ENCODE measurements at regions not wholly inside any gene's neighbourhood (a gene's known extent, or its start where the extent isn't known, plus 50 kb on each side); places are given as distances from the start of the nearest gene placed in this dataset.

- Mint-ChIP-seq H3K36me3 (ENCODE audit: low read depth) (no peaks in the 10 kb centered on the region), H3K4me1 (ENCODE audit: low read depth) (no peaks in the 10 kb centered on the region), H3K9me3 (peaks cover 14% of the 10 kb centered on the region), H3K27me3 (no peaks in the 10 kb centered on the region), H3K27ac (no peak overlapping the region), H3K4me3 (no peak overlapping the region)
- intact Hi-C loops (cut with micrococcal nuclease) = no loop called here
Measured at GRCh38 chr18:41266204-41266603, 688.8 kb upstream of the PIK3C3 start.

DNA sequence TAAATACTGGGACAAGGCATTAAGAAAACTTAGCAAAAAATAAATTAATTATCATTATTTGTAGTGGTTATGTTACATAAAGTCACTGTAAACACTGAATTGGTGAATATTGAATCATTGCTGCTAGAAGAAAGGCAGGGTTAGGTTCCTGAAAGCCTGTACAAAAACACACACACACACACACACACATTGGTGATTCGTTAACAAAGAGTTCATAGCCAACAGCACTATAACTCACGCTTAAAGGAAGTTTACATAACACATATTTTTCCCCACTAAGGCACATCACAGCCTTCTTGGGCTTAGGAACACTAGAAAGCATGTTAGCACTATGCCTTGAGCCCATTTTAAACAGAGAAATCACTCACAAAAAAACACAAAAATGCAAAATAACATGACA lies 690.0 kb upstream of the PIK3C3 start:
- intact Hi-C loops (cut with micrococcal nuclease) = no loop called here
- Mint-ChIP-seq H3K4me1 (ENCODE audit: low read depth) (no peaks in the 10 kb centered on the region), H3K9me3 (peaks cover 17% of the 10 kb centered on the region), H3K27me3 (no peaks in the 10 kb centered on the region), H3K36me3 (ENCODE audit: low read depth) (no peaks in the 10 kb centered on the region), H3K4me3 (no peak overlapping the region), H3K27ac (no peak overlapping the region)

- H3K36me3 Mint-ChIP-seq (ENCODE audit: low read depth) = no peaks in the 10 kb centered on the region
- no peak overlapping the region for H3K27ac Mint-ChIP-seq
- intact Hi-C loops (cut with micrococcal nuclease) = no loop called here
- no peaks in the 10 kb centered on the region for H3K4me1 Mint-ChIP-seq (ENCODE audit: low read depth)
- H3K4me3 Mint-ChIP-seq = no peak overlapping the region
- peaks cover 27% of the 10 kb centered on the region for H3K9me3 Mint-ChIP-seq
- H3K27me3 Mint-ChIP-seq = no peaks in the 10 kb centered on the region
Measured at GRCh38 chr18:41263956-41264355, 691.1 kb upstream of the PIK3C3 start.

- no peak overlapping the region for H3K27ac Mint-ChIP-seq
- intact Hi-C loops (cut with micrococcal nuclease) = no loop called here
- no peak overlapping the region for H3K4me3 Mint-ChIP-seq
- no peaks in the 10 kb centered on the region for H3K27me3 Mint-ChIP-seq
- H3K9me3 Mint-ChIP-seq = peaks cover 27% of the 10 kb centered on the region
- H3K4me1 Mint-ChIP-seq (ENCODE audit: low read depth) = no peaks in the 10 kb centered on the region
- H3K36me3 Mint-ChIP-seq (ENCODE audit: low read depth) = no peaks in the 10 kb centered on the region
Measured at GRCh38 chr18:41262688-41263087, 692.3 kb upstream of the PIK3C3 start.

DNA sequence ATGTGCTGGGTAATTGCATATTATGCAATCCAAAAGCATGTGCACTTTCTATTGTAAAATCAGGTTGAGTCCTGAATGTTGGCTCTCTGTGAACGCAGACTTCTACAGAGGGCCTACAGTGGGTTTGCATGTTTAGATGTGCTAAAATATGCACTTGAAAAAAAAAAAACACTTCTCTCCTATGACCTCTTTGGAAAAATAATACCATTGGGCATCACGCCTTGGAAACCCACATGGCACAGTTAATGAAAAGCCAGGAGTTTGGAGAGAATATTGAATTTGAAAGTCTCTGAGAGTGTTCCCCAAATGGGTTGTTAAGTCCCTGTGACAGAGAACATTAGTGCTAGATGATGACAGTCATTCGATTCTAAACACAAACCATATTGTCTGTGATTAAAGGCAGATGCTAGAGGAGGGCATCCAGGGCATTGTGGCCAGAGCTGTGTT lies 710.4 kb upstream of the PIK3C3 start:
- no peaks in the 10 kb centered on the region for H3K27me3 Mint-ChIP-seq
- no peaks in the 10 kb centered on the region for H3K4me1 Mint-ChIP-seq (ENCODE audit: low read depth)
- intact Hi-C loops (cut with micrococcal nuclease) = no loop called here
- H3K36me3 Mint-ChIP-seq (ENCODE audit: low read depth) = no peaks in the 10 kb centered on the region
- no peak overlapping the region for H3K4me3 Mint-ChIP-seq
- H3K27ac Mint-ChIP-seq = no peak overlapping the region
- no peaks in the 10 kb centered on the region for H3K9me3 Mint-ChIP-seq

GRCh38 chr18:41237317-41237716 lies 717.7 kb upstream of the PIK3C3 start:
- Mint-ChIP-seq H3K4me1 (ENCODE audit: low read depth) (no peaks in the 10 kb centered on the region), H3K27ac (no peak overlapping the region), H3K27me3 (no peaks in the 10 kb centered on the region), H3K4me3 (no peak overlapping the region), H3K9me3 (no peaks in the 10 kb centered on the region), H3K36me3 (ENCODE audit: low read depth) (no peaks in the 10 kb centered on the region)
- intact Hi-C loops (cut with micrococcal nuclease) = no loop called here

DNA sequence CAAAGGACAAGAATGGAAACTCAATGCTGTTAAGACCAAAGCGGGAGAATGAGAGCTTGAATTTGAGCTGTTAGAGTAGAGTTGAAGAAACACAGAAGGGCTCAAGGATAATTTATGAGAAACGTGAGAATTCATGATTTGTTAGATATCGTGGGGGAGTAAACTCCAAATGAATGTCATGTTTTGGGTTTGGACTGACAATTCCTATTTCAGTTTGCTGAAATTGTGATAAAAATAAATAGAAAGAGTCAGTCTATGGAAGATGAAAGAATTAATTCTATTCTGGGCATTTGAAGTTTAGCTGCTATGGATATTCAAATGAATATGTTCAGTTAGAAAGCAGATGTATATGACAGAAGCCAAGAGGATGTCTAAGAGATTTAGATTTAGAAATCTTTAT lies 723.4 kb upstream of the PIK3C3 start:
- intact Hi-C loops (cut with micrococcal nuclease) = no loop called here
- H3K36me3 Mint-ChIP-seq (ENCODE audit: low read depth) = no peaks in the 10 kb centered on the region
- H3K4me1 Mint-ChIP-seq (ENCODE audit: low read depth) = no peaks in the 10 kb centered on the region
- H3K4me3 Mint-ChIP-seq = no peak overlapping the region
- no peaks in the 10 kb centered on the region for H3K27me3 Mint-ChIP-seq
- H3K27ac Mint-ChIP-seq = no peak overlapping the region
- peaks cover 5% of the 10 kb centered on the region for H3K9me3 Mint-ChIP-seq

DNA sequence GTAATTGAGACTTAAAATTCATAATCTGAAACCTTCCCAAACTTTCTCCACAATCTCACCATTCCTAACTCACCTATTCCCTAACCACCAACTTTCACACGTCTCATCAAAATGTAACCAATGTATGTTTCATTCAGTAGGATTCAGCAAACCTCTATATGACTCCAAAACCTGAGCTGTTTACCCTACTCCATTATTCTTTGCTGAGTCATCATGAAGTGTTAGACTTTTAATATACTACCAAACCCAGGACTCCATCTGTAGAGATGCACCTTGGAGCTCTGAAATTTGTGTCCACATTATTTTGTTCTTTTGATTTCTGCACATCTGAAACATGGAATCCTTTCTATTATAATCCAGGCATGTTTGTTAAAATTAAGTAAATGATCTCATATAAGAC lies 727.0 kb upstream of the PIK3C3 start:
- intact Hi-C loops (cut with micrococcal nuclease) = no loop called here
- Mint-ChIP-seq H3K36me3 (ENCODE audit: low read depth) (no peaks in the 10 kb centered on the region), H3K27ac (no peak overlapping the region), H3K4me1 (ENCODE audit: low read depth) (no peaks in the 10 kb centered on the region), H3K9me3 (peaks cover 13% of the 10 kb centered on the region), H3K27me3 (no peaks in the 10 kb centered on the region), H3K4me3 (no peak overlapping the region)

- Mint-ChIP-seq H3K4me1 (ENCODE audit: low read depth) (no peaks in the 10 kb centered on the region), H3K9me3 (peaks cover 13% of the 10 kb centered on the region), H3K27ac (no peak overlapping the region), H3K27me3 (no peaks in the 10 kb centered on the region), H3K36me3 (ENCODE audit: low read depth) (no peaks in the 10 kb centered on the region), H3K4me3 (no peak overlapping the region)
- intact Hi-C loops (cut with micrococcal nuclease) = no loop called here
Measured at GRCh38 chr18:41226911-41227310, 728.1 kb upstream of the PIK3C3 start.

DNA sequence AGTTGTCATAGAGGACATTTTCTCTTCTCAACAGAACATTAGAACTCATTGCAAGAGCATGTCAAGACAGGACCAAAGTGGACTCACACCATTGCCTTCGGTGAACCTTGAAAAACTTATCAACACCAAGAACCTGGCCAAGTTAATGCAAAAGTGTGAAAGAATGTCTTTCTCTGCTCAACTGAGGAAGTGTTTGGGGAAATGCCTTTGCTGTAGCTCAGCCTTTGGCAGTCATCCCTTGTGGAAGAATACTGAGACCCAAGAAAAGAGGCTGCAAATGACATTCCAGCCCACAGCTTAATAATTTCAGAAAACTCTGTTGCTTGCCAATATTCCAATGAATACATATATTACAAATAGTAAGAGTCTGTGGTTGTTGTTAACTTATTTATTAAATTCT lies 728.8 kb upstream of the PIK3C3 start:
- intact Hi-C loops (cut with micrococcal nuclease) = no loop called here
- no peaks in the 10 kb centered on the region for H3K27me3 Mint-ChIP-seq
- no peaks in the 10 kb centered on the region for H3K36me3 Mint-ChIP-seq (ENCODE audit: low read depth)
- H3K9me3 Mint-ChIP-seq = peaks cover 13% of the 10 kb centered on the region
- H3K4me1 Mint-ChIP-seq (ENCODE audit: low read depth) = no peaks in the 10 kb centered on the region
- H3K27ac Mint-ChIP-seq = no peak overlapping the region
- no peak overlapping the region for H3K4me3 Mint-ChIP-seq

DNA sequence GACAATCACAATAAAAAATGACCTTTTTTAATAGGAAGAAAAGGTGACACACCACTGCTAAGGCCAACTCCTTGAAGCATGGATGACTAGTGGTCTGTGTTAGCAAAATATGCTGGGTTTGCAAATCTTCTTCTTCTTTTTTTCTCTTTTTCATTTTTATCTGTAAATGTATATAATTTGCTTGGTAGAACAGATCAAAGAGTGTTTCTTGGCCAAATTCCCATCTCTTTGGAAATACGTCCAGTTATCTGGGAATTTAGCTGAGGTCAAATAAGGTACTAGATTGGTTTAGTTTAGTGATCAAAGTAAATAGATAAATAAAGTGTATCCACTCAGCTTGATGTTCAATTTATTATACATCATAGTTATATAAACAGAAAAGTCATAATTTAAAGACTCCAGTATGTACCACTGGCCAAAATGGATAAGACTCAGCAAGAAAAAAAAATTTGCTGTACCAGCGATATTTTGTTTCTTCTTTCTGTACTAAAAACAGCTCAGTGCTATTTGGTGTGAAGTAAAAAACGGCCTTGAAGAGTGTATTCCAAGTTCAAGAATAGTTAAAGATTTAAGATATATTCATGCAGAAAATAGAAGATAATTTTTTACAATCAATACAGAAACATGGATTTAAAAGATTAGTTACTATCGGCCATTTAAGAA lies 738.6 kb upstream of the PIK3C3 start:
- H3K9me3 Mint-ChIP-seq = no peaks in the 10 kb centered on the region
- H3K36me3 Mint-ChIP-seq (ENCODE audit: low read depth) = no peaks in the 10 kb centered on the region
- intact Hi-C loops (cut with micrococcal nuclease) = no loop called here
- H3K27ac Mint-ChIP-seq = no peak overlapping the region
- H3K4me1 Mint-ChIP-seq (ENCODE audit: low read depth) = no peaks in the 10 kb centered on the region
- H3K4me3 Mint-ChIP-seq = no peak overlapping the region
- no peaks in the 10 kb centered on the region for H3K27me3 Mint-ChIP-seq

- H3K27me3 Mint-ChIP-seq = no peaks in the 10 kb centered on the region
- no peaks in the 10 kb centered on the region for H3K9me3 Mint-ChIP-seq
- H3K4me1 Mint-ChIP-seq (ENCODE audit: low read depth) = no peaks in the 10 kb centered on the region
- no peak overlapping the region for H3K27ac Mint-ChIP-seq
- no peak overlapping the region for H3K4me3 Mint-ChIP-seq
- H3K36me3 Mint-ChIP-seq (ENCODE audit: low read depth) = no peaks in the 10 kb centered on the region
- intact Hi-C loops (cut with micrococcal nuclease) = no loop called here
Measured at GRCh38 chr18:41207706-41208105, 747.3 kb upstream of the PIK3C3 start.

GRCh38 chr18:41206341-41206830 lies 748.6 kb upstream of the PIK3C3 start:
- H3K4me1 Mint-ChIP-seq (ENCODE audit: low read depth) = no peaks in the 10 kb centered on the region
- intact Hi-C loops (cut with micrococcal nuclease) = no loop called here
- H3K27me3 Mint-ChIP-seq = no peaks in the 10 kb centered on the region
- H3K4me3 Mint-ChIP-seq = no peak overlapping the region
- no peaks in the 10 kb centered on the region for H3K9me3 Mint-ChIP-seq
- no peaks in the 10 kb centered on the region for H3K36me3 Mint-ChIP-seq (ENCODE audit: low read depth)
- H3K27ac Mint-ChIP-seq = no peak overlapping the region

GRCh38 chr18:41199212-41199611 lies 755.8 kb upstream of the PIK3C3 start:
- Mint-ChIP-seq H3K4me3 (no peak overlapping the region), H3K4me1 (ENCODE audit: low read depth) (no peaks in the 10 kb centered on the region), H3K27ac (no peak overlapping the region), H3K9me3 (peaks cover 10% of the 10 kb centered on the region), H3K36me3 (ENCODE audit: low read depth) (no peaks in the 10 kb centered on the region), H3K27me3 (no peaks in the 10 kb centered on the region)
- intact Hi-C loops (cut with micrococcal nuclease) = no loop called here

- Mint-ChIP-seq H3K9me3 (peaks cover 10% of the 10 kb centered on the region), H3K27me3 (no peaks in the 10 kb centered on the region), H3K27ac (no peak overlapping the region), H3K4me1 (ENCODE audit: low read depth) (no peaks in the 10 kb centered on the region), H3K4me3 (no peak overlapping the region), H3K36me3 (ENCODE audit: low read depth) (no peaks in the 10 kb centered on the region)
- intact Hi-C loops (cut with micrococcal nuclease) = no loop called here
Measured at GRCh38 chr18:41197967-41198366, 757.1 kb upstream of the PIK3C3 start.

All from dendritic cell treated with granulocyte-macrophage colony-stimulating factor and Interleukin-4, amounts not matched to agents 40 ng/mL and 50 ng/mL, for 4 days (primary cell).